Lower leg skin (tissue), 4 donors: ENCODE measurements at regions not wholly inside any gene's neighbourhood (a gene's known extent, or its start where the extent isn't known, plus 50 kb on each side); places are given as distances from the start of the nearest gene placed in this dataset.

Experiments
- DNase-seq, 2 donors: peaks; one replicate each; pipeline ENCODE4 v3.0.0-alpha.2; 2019; ENCODE audit warnings: low spot score in 2 of 2
- H3K4me3 ChIP-seq: fragments of 200-600 bp; sonication (generic); 2 replicates; pipeline ENCODE4 v1.5.1; 2017; ENCODE audit warnings: mild to moderate bottlenecking, low read depth; ENCODE audit not compliant: poor library complexity, severe bottlenecking
- POLR2A ChIP-seq, 2 donors: fragments of 450-650 bp; IDR thresholded peaks; one replicate each; pipeline ENCODE4 v1.6.1; 2016 to 2017; ENCODE audit warnings: antibody characterized with exemption in 2 of 2, mild to moderate bottlenecking in 1 of 2, moderate library complexity in 1 of 2
- WGBS, 2 donors: methylation state at CpG; one replicate each; pipeline ENCODE4 v1.1.5; 2018; 5-methylcytosine and 5-hydroxymethylcytosine counted together
- intact Hi-C: fragments of 100-400 bp; cut with DNase I; formaldehyde crosslinking; loops from one replicate; pipeline ENCODE4 v1.15.0; 2023; ENCODE audit warnings: low total_unique reads
- TF ChIP-seq, protein P1 (sequence below), 3 donors: fragments of 450-650 bp; IDR thresholded peaks; one replicate each; pipeline ENCODE4 v1.5.1; 2016; ENCODE audit warnings: antibody characterized with exemption in 3 of 3, mild to moderate bottlenecking in 3 of 3, moderate library complexity in 2 of 3

DNA sequence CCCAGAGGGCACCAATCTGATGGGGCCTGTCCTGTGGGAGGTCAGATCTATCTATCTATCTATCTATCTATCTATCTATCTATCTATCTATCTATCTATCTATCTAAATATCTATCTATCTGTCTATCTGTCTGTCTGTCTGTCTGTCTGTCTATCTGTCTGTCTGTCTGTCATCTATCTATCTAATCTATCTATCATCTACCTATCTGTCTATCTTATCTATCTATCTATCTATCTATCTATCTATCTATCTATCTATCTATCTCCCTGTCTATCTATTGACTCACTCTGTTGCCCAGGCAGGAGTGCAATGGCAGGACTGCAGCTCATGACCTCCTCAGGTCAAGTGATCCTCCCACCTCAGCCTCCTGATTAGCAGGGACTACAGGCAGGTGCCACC is 155.7 kb upstream of the STX18 start:
- H3K4me3 ChIP-seq: no peak overlapping the region
- no peak for DNase-seq
- no peak for TF ChIP-seq POLR2A (IDR thresholded peaks at IDR 0.05)
- TF ChIP-seq, protein P1, sequence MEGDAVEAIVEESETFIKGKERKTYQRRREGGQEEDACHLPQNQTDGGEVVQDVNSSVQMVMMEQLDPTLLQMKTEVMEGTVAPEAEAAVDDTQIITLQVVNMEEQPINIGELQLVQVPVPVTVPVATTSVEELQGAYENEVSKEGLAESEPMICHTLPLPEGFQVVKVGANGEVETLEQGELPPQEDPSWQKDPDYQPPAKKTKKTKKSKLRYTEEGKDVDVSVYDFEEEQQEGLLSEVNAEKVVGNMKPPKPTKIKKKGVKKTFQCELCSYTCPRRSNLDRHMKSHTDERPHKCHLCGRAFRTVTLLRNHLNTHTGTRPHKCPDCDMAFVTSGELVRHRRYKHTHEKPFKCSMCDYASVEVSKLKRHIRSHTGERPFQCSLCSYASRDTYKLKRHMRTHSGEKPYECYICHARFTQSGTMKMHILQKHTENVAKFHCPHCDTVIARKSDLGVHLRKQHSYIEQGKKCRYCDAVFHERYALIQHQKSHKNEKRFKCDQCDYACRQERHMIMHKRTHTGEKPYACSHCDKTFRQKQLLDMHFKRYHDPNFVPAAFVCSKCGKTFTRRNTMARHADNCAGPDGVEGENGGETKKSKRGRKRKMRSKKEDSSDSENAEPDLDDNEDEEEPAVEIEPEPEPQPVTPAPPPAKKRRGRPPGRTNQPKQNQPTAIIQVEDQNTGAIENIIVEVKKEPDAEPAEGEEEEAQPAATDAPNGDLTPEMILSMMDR (IDR thresholded peaks at IDR 0.05): no peak
- intact Hi-C loops: no loop called here

DNA sequence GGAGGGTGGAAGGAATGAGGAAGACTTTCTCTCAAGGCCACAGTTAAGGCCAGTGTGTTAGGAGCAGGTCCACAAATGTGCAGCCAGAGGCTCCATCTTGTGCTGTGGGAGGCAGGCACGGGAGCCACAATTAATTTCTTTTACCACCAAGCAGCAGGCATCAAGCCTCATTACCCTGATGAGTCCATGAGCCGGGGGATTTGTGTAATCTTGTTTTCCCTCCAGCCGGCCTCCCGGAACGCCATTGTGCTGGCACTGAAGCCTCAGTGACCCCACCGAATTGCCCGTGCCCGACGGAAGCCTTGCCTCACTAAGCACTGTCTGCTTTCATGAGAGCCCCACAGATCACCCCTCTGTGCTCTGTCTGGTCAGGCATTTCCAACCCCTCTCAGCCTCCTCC is 154.7 kb upstream of the STX18 start:
- TF ChIP-seq, protein P1 (IDR thresholded peaks at IDR 0.05): no peak
- no peak for TF ChIP-seq POLR2A (IDR thresholded peaks at IDR 0.05)
- intact Hi-C loops: no loop called here
- WGBS, 2 donors: 92 to 93% methylated on average over 9 of the region's 9 CpGs
- DNase-seq: no peak
- H3K4me3 ChIP-seq: no peak overlapping the region

DNA sequence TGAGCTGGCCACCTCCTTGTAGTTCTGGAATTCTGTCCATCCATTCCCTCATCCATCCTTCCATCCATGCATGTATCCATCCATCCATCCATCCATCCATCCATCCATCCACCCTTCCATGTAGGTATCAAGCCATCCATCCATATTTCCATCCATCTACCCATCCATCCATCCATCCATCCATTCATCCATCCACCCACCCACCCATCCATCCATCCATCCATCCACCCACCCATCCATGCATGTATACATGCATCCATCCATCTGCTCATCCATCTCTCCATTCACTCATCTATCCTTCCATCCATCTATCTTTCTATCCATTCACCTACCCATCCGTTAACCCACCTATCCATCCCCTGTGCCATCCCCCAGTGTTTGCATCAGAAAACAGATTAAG is 153.6 kb upstream of the STX18 start:
- intact Hi-C loops: no loop called here
- WGBS, 2 donors: 93 to 100% methylated on average over 1 of the region's 1 CpG
- DNase-seq: no peak
- H3K4me3 ChIP-seq: no peak overlapping the region
- TF ChIP-seq, protein P1 (IDR thresholded peaks at IDR 0.05): no peak
- TF ChIP-seq POLR2A (IDR thresholded peaks at IDR 0.05): no peak

DNA sequence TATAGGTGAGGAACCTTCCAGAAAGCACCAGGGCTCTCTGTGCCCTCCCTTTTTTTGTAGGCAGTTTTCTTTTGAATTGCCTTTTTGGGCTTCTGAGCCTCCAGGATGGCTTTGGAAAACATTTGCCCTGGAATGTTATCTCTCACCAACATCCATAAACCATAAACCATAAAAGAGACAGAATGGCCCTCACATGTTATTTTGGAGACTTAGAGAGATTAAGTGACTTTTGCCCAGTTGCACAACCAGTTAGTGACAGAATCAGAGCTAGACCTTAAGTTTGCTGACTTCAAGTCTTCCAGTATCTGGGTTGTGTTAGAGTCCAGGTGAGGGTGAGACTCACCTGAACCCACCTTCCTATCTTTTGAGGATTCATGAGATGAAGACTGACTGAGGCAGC is 153.0 kb upstream of the STX18 start:
- no peak overlapping the region for H3K4me3 ChIP-seq
- intact Hi-C loops: no loop called here
- DNase-seq: no peak
- TF ChIP-seq POLR2A (IDR thresholded peaks at IDR 0.05): no peak
- TF ChIP-seq, protein P1 (IDR thresholded peaks at IDR 0.05): no peak

DNA sequence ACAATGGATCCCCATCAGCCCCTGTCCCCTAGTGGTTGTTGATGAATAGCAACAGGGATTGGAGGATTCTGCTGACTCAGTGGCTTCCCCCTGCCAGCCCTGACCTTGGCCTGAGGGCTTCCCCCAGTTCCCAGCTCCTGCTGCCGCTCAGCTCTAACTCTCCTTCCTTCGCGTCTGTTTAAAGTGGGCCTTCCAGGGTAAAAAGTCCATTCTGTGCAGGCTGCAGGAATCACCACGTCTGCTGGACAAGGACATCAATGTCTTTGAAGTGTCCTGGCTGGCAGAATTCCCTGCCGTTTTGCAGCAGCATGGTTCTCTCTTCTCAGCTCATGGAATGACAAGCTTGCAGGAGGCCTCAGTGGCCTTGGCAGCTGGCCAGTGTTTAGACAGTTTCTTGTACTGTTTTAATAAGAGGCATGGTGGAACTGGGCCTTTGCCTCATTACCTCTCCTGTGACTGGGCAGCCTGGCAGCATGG is 152.5 kb upstream of the STX18 start:
- TF ChIP-seq, protein P1 (IDR thresholded peaks at IDR 0.05): peak in 1 of 3 donors; percentile 10
- TF ChIP-seq POLR2A (IDR thresholded peaks at IDR 0.05): no peak
- 71 to 76% methylated on average over 5 of the region's 5 CpGs for WGBS, 2 donors
- no peak overlapping the region for H3K4me3 ChIP-seq
- intact Hi-C loops: no loop called here
- DNase-seq: no peak

DNA sequence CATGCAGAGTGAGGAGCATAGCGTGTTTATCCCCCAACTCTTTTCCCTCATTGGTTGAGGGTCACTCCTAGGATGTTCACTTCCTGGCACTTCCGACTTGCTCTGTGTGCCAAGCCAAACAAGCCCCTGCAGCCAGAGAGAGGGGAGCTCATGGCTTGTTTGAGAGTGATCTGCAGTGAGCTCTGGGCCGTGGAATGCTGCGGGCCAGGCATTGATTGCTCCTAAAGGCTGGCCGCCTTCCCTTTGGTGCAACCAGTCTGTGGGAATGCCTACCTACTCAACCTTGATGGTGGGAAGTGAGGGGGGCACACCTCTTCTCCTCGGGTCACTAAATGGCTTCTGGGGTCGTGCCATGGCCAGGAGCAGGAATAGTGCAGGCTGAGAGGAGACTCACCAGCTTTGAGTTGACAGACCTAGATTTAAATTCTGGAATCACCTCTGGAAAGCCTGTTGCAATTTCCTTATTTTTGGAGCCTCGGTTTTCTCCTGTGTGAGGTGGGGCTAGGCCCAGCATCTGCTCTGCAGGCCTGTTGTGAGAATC is 152.0 kb upstream of the STX18 start:
- WGBS, 2 donors: 83 to 89% methylated on average over 8 of the region's 8 CpGs
- TF ChIP-seq, protein P1 (IDR thresholded peaks at IDR 0.05): no peak
- no peak for TF ChIP-seq POLR2A (IDR thresholded peaks at IDR 0.05)
- DNase-seq: no peak
- intact Hi-C loops: no loop called here
- no peak overlapping the region for H3K4me3 ChIP-seq
